Endothelial cell of umbilical vein (primary cell): ENCODE measurements at regions not wholly inside any gene's neighbourhood (a gene's known extent, or its start where the extent isn't known, plus 50 kb on each side); places are given as distances from the start of the nearest gene placed in this dataset.

Experiments
- BruUV-seq: library from RNA; stranded (reverse); fragments of 400-500 nt; replicated peaks from 2 replicates; lab custom pipeline; 2021; lab: Mats Ljungman, UMichigan
- CTCF ChIA-PET: fragments of 300-600, 350-600 bp; sonication (Branson Sonifier 250); formaldehyde crosslinking; loops from one replicate; lab custom pipeline; 2021; ENCODE audit warnings: antibody characterized with exemption, inconsistent platforms; lab: Charles Lee
- POLR2A ChIA-PET: fragments of 300-600, 350-600 bp; sonication (Branson Sonifier 250); formaldehyde crosslinking; loops from one replicate; lab custom pipeline; 2021; ENCODE audit warnings: antibody characterized with exemption, inconsistent platforms; lab: Charles Lee
- DNase-seq: peaks from one replicate; pipeline ENCODE4 v3.0.0-alpha.2; 2011; ENCODE audit warnings: low read depth, low spot score
- FAIRE-seq: peaks from 2 replicates; lab custom pipeline; 2011; peaks lifted over from hg19 to GRCh38; lab: Jason Lieb, UNC
- H2AFZ ChIP-seq: 2 replicates; pipeline ENCODE4 v1.6.0; 2012; ENCODE audit warnings: low read depth, low read length, control low read depth, inconsistent platforms
- H3K27ac ChIP-seq: 2 replicates; pipeline ENCODE4 v1.5.1; 2011; ENCODE audit warnings: low read depth, mild to moderate bottlenecking, control low read depth, low read length, moderate library complexity; ENCODE audit not compliant: insufficient read depth
- H3K27me3 ChIP-seq, 2 experiments: 2 replicates each; pipeline versions ENCODE4 v1.6.0 to v1.6.1; 2011; ENCODE audit warnings: low read length in 2 of 2, mixed read lengths in 1 of 2; ENCODE audit not compliant: control insufficient read depth in 2 of 2, insufficient read depth in 2 of 2
- H3K36me3 ChIP-seq, 2 experiments: 2 replicates in 1 of 2; 3 replicates in 1 of 2; pipeline ENCODE4 v1.5.1; 2011; ENCODE audit warnings: low read length in 2 of 2, mild to moderate bottlenecking in 1 of 2, moderate library complexity in 1 of 2; ENCODE audit not compliant: control insufficient read depth in 2 of 2, insufficient read depth in 2 of 2; ENCODE audit errors: extremely low read depth in 1 of 2
- H3K4me1 ChIP-seq: 3 replicates; pipeline ENCODE4 v1.5.1; 2011; ENCODE audit warnings: mild to moderate bottlenecking, low read length; ENCODE audit not compliant: control insufficient read depth, insufficient read depth; ENCODE audit errors: extremely low read depth
- H3K4me2 ChIP-seq: 2 replicates; pipeline ENCODE4 v1.6.1; 2011; ENCODE audit warnings: low read length, control low read depth, mixed read lengths; ENCODE audit not compliant: insufficient read depth
- H3K4me3 ChIP-seq, 3 experiments: fragments of 200-600 bp in 1 of 3; sonication (generic), shearing (Covaris generic) in 1 of 3; replicated peaks in 1 of 3; 2 replicates each; pipeline ENCODE4 v1.5.1; 2011 to 2016; ENCODE audit warnings: control low read depth in 3 of 3, low read length in 3 of 3, mild to moderate bottlenecking in 2 of 3, inconsistent platforms in 1 of 3, low read depth in 1 of 3, moderate library complexity in 1 of 3; ENCODE audit not compliant: insufficient read depth in 1 of 3
- H3K79me2 ChIP-seq: 2 replicates; pipeline ENCODE4 v1.6.0; 2012; ENCODE audit warnings: low read length, inconsistent platforms; ENCODE audit not compliant: control insufficient read depth, insufficient read depth
- H3K9ac ChIP-seq: replicated peaks from 2 replicates; pipeline ENCODE3; 2011; ENCODE audit warnings: low read length, control low read depth; ENCODE audit not compliant: insufficient read depth; ENCODE audit errors: extremely low read depth
- H3K9me1 ChIP-seq: replicated peaks from 3 replicates; pipeline ENCODE4 v1.6.0; 2011; ENCODE audit warnings: mild to moderate bottlenecking, low read length; ENCODE audit not compliant: control insufficient read depth, insufficient read depth; ENCODE audit errors: extremely low read depth
- H3K9me3 ChIP-seq: replicated peaks from 2 replicates; pipeline ENCODE4 v1.5.1; 2012; ENCODE audit warnings: low read length, inconsistent platforms; ENCODE audit not compliant: control insufficient read depth, insufficient read depth
- H4K20me1 ChIP-seq: replicated peaks from 2 replicates; pipeline ENCODE3; 2011; ENCODE audit warnings: mild to moderate bottlenecking, low read length; ENCODE audit not compliant: control insufficient read depth, insufficient read depth; ENCODE audit errors: extremely low read depth
- EZH2 ChIP-seq: IDR thresholded peaks from 2 replicates; pipeline ENCODE4 v1.6.1; 2012; ENCODE audit warnings: borderline replicate concordance, low read depth, mild to moderate bottlenecking, moderate library complexity, low read length, inconsistent platforms; ENCODE audit not compliant: severe bottlenecking
- FOS ChIP-seq: IDR thresholded peaks from 2 replicates; pipeline ENCODE4 v1.6.1; 2011; ENCODE audit warnings: mild to moderate bottlenecking, low read length, moderate library complexity, borderline replicate concordance; ENCODE audit not compliant: insufficient read depth
- GATA2 ChIP-seq: IDR thresholded peaks from 2 replicates; pipeline ENCODE4 v1.7.0; 2011; ENCODE audit warnings: low read depth, mild to moderate bottlenecking, moderate library complexity, mixed read lengths, low read length; ENCODE audit not compliant: insufficient read length, insufficient read depth
- JUN ChIP-seq: IDR thresholded peaks from 2 replicates; pipeline ENCODE4 v1.6.1; 2011; ENCODE audit warnings: borderline replicate concordance, low read depth; ENCODE audit not compliant: insufficient read length, insufficient read depth
- MYC ChIP-seq: IDR thresholded peaks from one replicate; pipeline ENCODE4 v1.6.1; 2011; ENCODE audit warnings: mild to moderate bottlenecking, low read depth, low read length
- POLR2A ChIP-seq: IDR thresholded peaks from 2 replicates; pipeline ENCODE4 v1.6.1; 2012; ENCODE audit warnings: low read depth, mild to moderate bottlenecking, control low read depth, low read length
- POLR2AphosphoS5 ChIP-seq: IDR thresholded peaks from 2 replicates; pipeline ENCODE4 v1.6.1; 2012; ENCODE audit warnings: low read depth, mild to moderate bottlenecking, control low read depth, low read length, moderate library complexity; ENCODE audit not compliant: insufficient read depth
- dilution Hi-C: fragments of 300-500 bp; cut with MboI; formaldehyde crosslinking; loops from one replicate; pipeline ENCODE4 v1.15.0; 2019; ENCODE audit warnings: low sequenced_read_pairs; ENCODE audit not compliant: extremely low pct_ligation_motif_present
- intact Hi-C: fragments of 100-400 bp; cut with micrococcal nuclease; formaldehyde crosslinking; loops from one replicate; pipeline ENCODE4 v1.10.0; 2022
- TF ChIP-seq, protein P1 (sequence below): IDR thresholded peaks from 2 replicates; pipeline ENCODE4 v1.6.1; 2011; ENCODE audit not compliant: insufficient read depth, insufficient read length
- TF ChIP-seq, protein P2 (sequence below), 2 donors: IDR thresholded peaks; 1 replicate in 1 of 2; 2 replicates in 1 of 2; pipeline ENCODE4 v1.5.1; 2011; ENCODE audit warnings: low read length in 2 of 2, mild to moderate bottlenecking in 2 of 2, moderate library complexity in 2 of 2, control low read depth in 1 of 2, inconsistent platforms in 1 of 2, low read depth in 1 of 2; ENCODE audit not compliant: insufficient read depth in 1 of 2; ENCODE audit errors: extremely low read depth in 1 of 2

DNA sequence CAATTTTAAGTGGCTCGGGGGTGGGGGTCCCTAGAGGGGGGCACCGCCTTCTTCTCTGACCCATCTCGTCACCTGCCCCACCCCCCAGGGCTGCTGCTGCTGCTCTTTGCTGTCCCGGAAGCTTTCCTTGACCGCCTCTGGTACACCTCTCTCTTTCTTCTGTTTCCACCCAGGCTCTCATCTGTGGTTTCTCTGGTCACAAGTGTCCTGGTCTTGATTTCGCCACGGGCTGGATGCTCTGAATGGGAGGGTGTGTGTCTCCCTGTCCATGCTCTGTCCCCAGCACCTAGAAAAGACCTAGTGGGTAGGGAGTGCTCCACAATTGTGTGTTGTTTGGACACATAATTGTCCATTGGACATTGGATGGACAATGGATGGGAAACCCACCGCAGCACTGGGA lies 134.7 kb upstream of the CIBAR2 start:
- ChIA-PET POLR2A (no interaction called here), CTCF (interaction anchor here (1.0 to 2.8 kb wide), 4 partner anchors 12 to 132 kb away, joined by 3 to 19 read pairs (median 4); no protein-coding TSS in a partner anchor)

More for the DNA sequence above, 134.7 kb upstream of the CIBAR2 start:
- no peak overlapping the region for H3K4me3 ChIP-seq
- H3K4me1 ChIP-seq = no peaks in the 10 kb centered on the region
- H3K27me3 ChIP-seq = no peaks in the 10 kb centered on the region
- no peaks in the 10 kb centered on the region for H3K36me3 ChIP-seq
- H3K79me2 ChIP-seq = no peaks in the 10 kb centered on the region
- no peak overlapping the region for H3K4me2 ChIP-seq
- H4K20me1 ChIP-seq = no peaks in the 10 kb centered on the region
- H3K9me3 ChIP-seq = no peaks in the 10 kb centered on the region
- FAIRE-seq (no peak), DNase-seq (no peak)
- no peak overlapping the region for H3K27ac ChIP-seq
- dilution Hi-C loops (no loop called here), intact Hi-C loops (no loop called here)
- no peak for TF ChIP-seq POLR2A
- no peak for TF ChIP-seq FOS
- no peak for TF ChIP-seq EZH2
- TF ChIP-seq POLR2AphosphoS5 = no peak
- no peak for TF ChIP-seq MYC
- no peak for TF ChIP-seq JUN
- TF ChIP-seq, protein P1, sequence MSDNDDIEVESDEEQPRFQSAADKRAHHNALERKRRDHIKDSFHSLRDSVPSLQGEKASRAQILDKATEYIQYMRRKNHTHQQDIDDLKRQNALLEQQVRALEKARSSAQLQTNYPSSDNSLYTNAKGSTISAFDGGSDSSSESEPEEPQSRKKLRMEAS = no peak
- TF ChIP-seq, protein P2, sequence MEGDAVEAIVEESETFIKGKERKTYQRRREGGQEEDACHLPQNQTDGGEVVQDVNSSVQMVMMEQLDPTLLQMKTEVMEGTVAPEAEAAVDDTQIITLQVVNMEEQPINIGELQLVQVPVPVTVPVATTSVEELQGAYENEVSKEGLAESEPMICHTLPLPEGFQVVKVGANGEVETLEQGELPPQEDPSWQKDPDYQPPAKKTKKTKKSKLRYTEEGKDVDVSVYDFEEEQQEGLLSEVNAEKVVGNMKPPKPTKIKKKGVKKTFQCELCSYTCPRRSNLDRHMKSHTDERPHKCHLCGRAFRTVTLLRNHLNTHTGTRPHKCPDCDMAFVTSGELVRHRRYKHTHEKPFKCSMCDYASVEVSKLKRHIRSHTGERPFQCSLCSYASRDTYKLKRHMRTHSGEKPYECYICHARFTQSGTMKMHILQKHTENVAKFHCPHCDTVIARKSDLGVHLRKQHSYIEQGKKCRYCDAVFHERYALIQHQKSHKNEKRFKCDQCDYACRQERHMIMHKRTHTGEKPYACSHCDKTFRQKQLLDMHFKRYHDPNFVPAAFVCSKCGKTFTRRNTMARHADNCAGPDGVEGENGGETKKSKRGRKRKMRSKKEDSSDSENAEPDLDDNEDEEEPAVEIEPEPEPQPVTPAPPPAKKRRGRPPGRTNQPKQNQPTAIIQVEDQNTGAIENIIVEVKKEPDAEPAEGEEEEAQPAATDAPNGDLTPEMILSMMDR (IDR thresholded peaks at IDR 0.05; ENCODE audit: extremely low read depth in 1 of 2, insufficient read depth in 1 of 2, low read depth in 1 of 2, low read length in 2 of 2) = no peak
- no peak for TF ChIP-seq GATA2
- H3K9ac ChIP-seq = no peak overlapping the region
- no peaks in the 10 kb centered on the region for H3K9me1 ChIP-seq
- BruUV-seq = no TSS peak
- H2AFZ ChIP-seq = no peak overlapping the region
